K562 (cell line): ENCODE measurements at regions not wholly inside any gene's neighbourhood (a gene's known extent, or its start where the extent isn't known, plus 50 kb on each side); places are given as distances from the start of the nearest gene placed in this dataset.

ENCODE experiments used
- ATAC-seq: fragments of 200-7000 bp; cut with Tn5 transposase; 3 replicates; pipeline ENCODE4 v1.9.1; 2020; ENCODE audit warnings: moderate library complexity
- BruUV-seq: library from RNA; stranded (reverse); fragments of 400-500 nt; replicated peaks from 2 replicates; lab custom pipeline; 2021; lab: Mats Ljungman, UMichigan
- CTCF ChIA-PET: fragments of 300-600 bp; formaldehyde crosslinking; extraction: SDS; loops from one replicate; lab custom pipeline; 2021; ENCODE audit warnings: low intra/inter-chr PET ratio; lab: Yijun Ruan, JAX
- POLR2A ChIA-PET: fragments of 300-600, 350-650 bp; sonication (Branson Sonifier 250); formaldehyde crosslinking; extraction: SDS; loops from one replicate; lab custom pipeline; 2021; ENCODE audit warnings: antibody characterized with exemption, inconsistent platforms; lab: Yijun Ruan, JAX
- DNase-seq, 4 experiments: peaks; one replicate each; pipeline versions ENCODE4 v3.0.0 to v3.0.0-alpha.2; 2011 to 2018; ENCODE audit warnings: low spot score in 3 of 4, mixed read lengths in 3 of 4; ENCODE audit errors: extremely low read depth in 1 of 4
- FAIRE-seq: peaks from 2 replicates; lab custom pipeline; 2011; peaks lifted over from hg19 to GRCh38; lab: Jason Lieb, UNC
- H2AFZ ChIP-seq: 2 replicates; pipeline ENCODE4 v1.6.0; 2011; ENCODE audit warnings: low read depth, low read length, control low read depth, inconsistent platforms
- H3K27ac ChIP-seq: fragments of 200-600 bp; 3 replicates; pipeline ENCODE4 v1.8.0; 2011; ENCODE audit warnings: low read depth, mild to moderate bottlenecking, control low read depth, inconsistent platforms, low read length, moderate library complexity, mixed read lengths; ENCODE audit errors: extremely low read depth
- H3K27me3 ChIP-seq, 2 experiments: fragments of 300-600 bp in 1 of 2; 2 replicates in 1 of 2; 3 replicates in 1 of 2; pipeline versions ENCODE4 v1.6.0 to v1.8.0; 2011; ENCODE audit warnings: inconsistent platforms in 2 of 2, low read length in 2 of 2, mild to moderate bottlenecking in 1 of 2, mixed read lengths in 1 of 2, moderate library complexity in 1 of 2; ENCODE audit not compliant: control insufficient read depth in 2 of 2, insufficient read depth in 2 of 2
- H3K36me3 ChIP-seq: fragments of 300-600 bp; 3 replicates; pipeline ENCODE4 v1.8.0; 2011; ENCODE audit warnings: mild to moderate bottlenecking, low read length, inconsistent platforms; ENCODE audit not compliant: control insufficient read depth, insufficient read depth
- H3K4me1 ChIP-seq, 2 experiments: fragments of 200-600 bp in 1 of 2; replicated peaks in 1 of 2; 2 replicates in 1 of 2; 3 replicates in 1 of 2; pipeline versions ENCODE4 v1.5.1 to v1.8.0; 2011; ENCODE audit warnings: inconsistent platforms in 2 of 2, low read length in 2 of 2, mild to moderate bottlenecking in 1 of 2, mixed read lengths in 1 of 2, moderate library complexity in 1 of 2; ENCODE audit not compliant: control insufficient read depth in 2 of 2, insufficient read depth in 2 of 2
- H3K4me2 ChIP-seq: 2 replicates; pipeline ENCODE4 v1.6.1; 2011; ENCODE audit warnings: low read length, control low read depth, inconsistent platforms, mixed read lengths; ENCODE audit not compliant: insufficient read depth
- H3K4me3 ChIP-seq: fragments of 200-600 bp; sonication (generic), shearing (Covaris generic); 2 replicates; pipeline ENCODE4 v1.5.1; 2016; ENCODE audit warnings: control low read depth, inconsistent platforms
- H3K79me2 ChIP-seq: fragments of 200-600 bp; 3 replicates; pipeline ENCODE4 v1.8.0; 2011; ENCODE audit warnings: low read length, inconsistent platforms; ENCODE audit not compliant: control insufficient read depth, insufficient read depth
- H3K9ac ChIP-seq, 2 experiments: 2 replicates each; pipeline versions ENCODE4 v1.6.0 to v1.6.1; 2011; ENCODE audit warnings: low read depth in 2 of 2, low read length in 2 of 2, control low read depth in 1 of 2, inconsistent platforms in 1 of 2, mild to moderate bottlenecking in 1 of 2, mixed read lengths in 1 of 2; ENCODE audit not compliant: insufficient read depth in 1 of 2
- H3K9me1 ChIP-seq: one replicate; pipeline ENCODE4 v1.6.0; 2011; ENCODE audit warnings: inconsistent platforms, mild to moderate bottlenecking, low read length, moderate library complexity; ENCODE audit not compliant: control insufficient read depth, insufficient read depth
- H3K9me3 ChIP-seq: replicated peaks from 2 replicates; pipeline ENCODE4 v1.5.1; 2011; ENCODE audit warnings: low read depth, low read length, inconsistent platforms; ENCODE audit not compliant: control insufficient read depth, insufficient read depth
- H4K20me1 ChIP-seq: replicated peaks from 2 replicates; pipeline ENCODE4 v1.6.1; 2011; ENCODE audit warnings: low read length, inconsistent platforms, mixed read lengths; ENCODE audit not compliant: control insufficient read depth, insufficient read depth
- FOS ChIP-seq: IDR thresholded peaks from 3 replicates; pipeline ENCODE4 v1.6.1; 2011; ENCODE audit not compliant: insufficient read length; ENCODE audit errors: extremely low read depth
- PREB ChIP-seq: sonication (generic); formaldehyde crosslinking; IDR thresholded peaks from 2 replicates; pipeline ENCODE4 v1.8.1; 2023; ENCODE audit warnings: mild to moderate bottlenecking, missing genetic modification reagents
- RBBP5 ChIP-seq: fragments of 200-600 bp; sonication (generic); IDR thresholded peaks from 2 replicates; pipeline ENCODE4 v1.6.1; 2012; ENCODE audit warnings: borderline replicate concordance, mild to moderate bottlenecking, low read length, control low read depth, inconsistent platforms; ENCODE audit not compliant: insufficient read depth, poor library complexity, severe bottlenecking
- TCF7 ChIP-seq: sonication (generic); IDR thresholded peaks from 2 replicates; pipeline ENCODE4 v1.6.1; 2016; ENCODE audit warnings: antibody characterized with exemption, borderline replicate concordance
- WGBS: fragments of 100-300 bp; shearing (Covaris generic); methylation state at CpG from one replicate; pipeline ENCODE4 v1.1.6; 2016; ENCODE audit warnings: low coverage, mixed read lengths; ENCODE audit not compliant: insufficient coverage; ENCODE audit errors: missing lambda C conversion rate; 5-methylcytosine and 5-hydroxymethylcytosine counted together
- in situ Hi-C: fragments of 300-500 bp; cut with MboI; formaldehyde crosslinking; loops from 4 replicates; pipeline ENCODE4 v1.15.0; 2018; ENCODE audit warnings: inconsistent platforms, mixed read lengths
- intact Hi-C: fragments of 100-400 bp; cut with micrococcal nuclease; formaldehyde crosslinking; loops from 2 replicates; pipeline ENCODE4 v1.14.2; 2022
- TF ChIP-seq, protein P1 (sequence below): fragments of 250-450 bp; sonication (Bioruptor Pico); IDR thresholded peaks from 2 replicates; pipeline ENCODE4 v1.4.0; 2020; ENCODE audit warnings: mild to moderate bottlenecking, moderate library complexity, borderline replicate concordance

- TF ChIP-seq TCF7 (no peak), FOS (no peak), PREB (CRISPR knock-in tag) (no peak), RBBP5 (no peak)
- TF ChIP-seq, protein P1, sequence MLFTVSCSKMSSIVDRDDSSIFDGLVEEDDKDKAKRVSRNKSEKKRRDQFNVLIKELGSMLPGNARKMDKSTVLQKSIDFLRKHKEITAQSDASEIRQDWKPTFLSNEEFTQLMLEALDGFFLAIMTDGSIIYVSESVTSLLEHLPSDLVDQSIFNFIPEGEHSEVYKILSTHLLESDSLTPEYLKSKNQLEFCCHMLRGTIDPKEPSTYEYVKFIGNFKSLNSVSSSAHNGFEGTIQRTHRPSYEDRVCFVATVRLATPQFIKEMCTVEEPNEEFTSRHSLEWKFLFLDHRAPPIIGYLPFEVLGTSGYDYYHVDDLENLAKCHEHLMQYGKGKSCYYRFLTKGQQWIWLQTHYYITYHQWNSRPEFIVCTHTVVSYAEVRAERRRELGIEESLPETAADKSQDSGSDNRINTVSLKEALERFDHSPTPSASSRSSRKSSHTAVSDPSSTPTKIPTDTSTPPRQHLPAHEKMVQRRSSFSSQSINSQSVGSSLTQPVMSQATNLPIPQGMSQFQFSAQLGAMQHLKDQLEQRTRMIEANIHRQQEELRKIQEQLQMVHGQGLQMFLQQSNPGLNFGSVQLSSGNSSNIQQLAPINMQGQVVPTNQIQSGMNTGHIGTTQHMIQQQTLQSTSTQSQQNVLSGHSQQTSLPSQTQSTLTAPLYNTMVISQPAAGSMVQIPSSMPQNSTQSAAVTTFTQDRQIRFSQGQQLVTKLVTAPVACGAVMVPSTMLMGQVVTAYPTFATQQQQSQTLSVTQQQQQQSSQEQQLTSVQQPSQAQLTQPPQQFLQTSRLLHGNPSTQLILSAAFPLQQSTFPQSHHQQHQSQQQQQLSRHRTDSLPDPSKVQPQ (CRISPR knock-in tag), result no peak
- H3K4me2 ChIP-seq, result no peak overlapping the region
- H3K79me2 ChIP-seq, result no peaks in the 10 kb centered on the region
- in situ Hi-C loops, result no loop called here
- H3K27me3 ChIP-seq, result no peaks in the 10 kb centered on the region
- H3K4me1 ChIP-seq, result no peaks in the 10 kb centered on the region
- no peaks in the 10 kb centered on the region for H3K9me1 ChIP-seq
- no peak for DNase-seq
- H3K9me3 ChIP-seq, result no peaks in the 10 kb centered on the region
- H4K20me1 ChIP-seq, result no peaks in the 10 kb centered on the region
- WGBS, result 0% methylated on average over 4 of the region's 4 CpGs
- no peak overlapping the region for H3K9ac ChIP-seq
- no peak for FAIRE-seq
- ATAC-seq, result no peak
- no peak overlapping the region for H3K4me3 ChIP-seq
- H3K27ac ChIP-seq, result no peak overlapping the region
- POLR2A ChIA-PET, result no interaction called here
- intact Hi-C loops, result no loop called here
- CTCF ChIA-PET, result no interaction called here
- H3K36me3 ChIP-seq, result no peaks in the 10 kb centered on the region
- H2AFZ ChIP-seq, result no peak overlapping the region
- no TSS peak for BruUV-seq
Observed at GRCh38 chrX:35046660-35047296, 104.2 kb downstream of the FAM47B start.
